NCI-H460 (cell line): ENCODE measurements at regions not wholly inside any gene's neighbourhood (a gene's known extent, or its start where the extent isn't known, plus 50 kb on each side); places are given as distances from the start of the nearest gene placed in this dataset.
"Not testable (repeated sequence)": the region's sequence is repeated elsewhere in the genome, so short reads cannot be mapped to it uniquely, and the experiment has no call there.

Experiments
- DNase-seq: peaks from one replicate; pipeline ENCODE4 v3.0.0-alpha.2; 2016; ENCODE audit warnings: low read depth; ENCODE audit errors: extremely low read depth

- no peak for DNase-seq
Measured at GRCh38 chr11:25742800-25743199, 589.1 kb upstream of the ANO3 start.

DNA sequence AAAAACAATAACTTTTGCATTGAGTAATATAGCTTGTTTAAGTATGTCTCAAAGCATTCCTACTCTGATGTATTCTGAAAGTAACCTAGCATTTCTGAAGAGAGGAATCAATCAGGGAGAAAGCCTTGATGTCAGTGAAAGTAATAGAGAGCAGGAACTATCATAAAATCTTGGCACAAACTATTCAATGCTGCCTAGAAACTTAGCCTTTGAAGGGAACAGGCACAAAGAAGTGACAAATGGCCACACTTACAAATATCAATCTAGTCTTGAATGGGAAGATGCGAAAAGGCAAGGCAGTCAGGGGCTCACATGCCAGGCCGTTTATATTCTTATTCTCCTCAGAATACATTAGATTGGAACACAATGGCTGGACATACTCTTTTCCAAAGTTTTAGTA, 576.5 kb upstream of the ANO3 start:
- no peak for DNase-seq

DNA sequence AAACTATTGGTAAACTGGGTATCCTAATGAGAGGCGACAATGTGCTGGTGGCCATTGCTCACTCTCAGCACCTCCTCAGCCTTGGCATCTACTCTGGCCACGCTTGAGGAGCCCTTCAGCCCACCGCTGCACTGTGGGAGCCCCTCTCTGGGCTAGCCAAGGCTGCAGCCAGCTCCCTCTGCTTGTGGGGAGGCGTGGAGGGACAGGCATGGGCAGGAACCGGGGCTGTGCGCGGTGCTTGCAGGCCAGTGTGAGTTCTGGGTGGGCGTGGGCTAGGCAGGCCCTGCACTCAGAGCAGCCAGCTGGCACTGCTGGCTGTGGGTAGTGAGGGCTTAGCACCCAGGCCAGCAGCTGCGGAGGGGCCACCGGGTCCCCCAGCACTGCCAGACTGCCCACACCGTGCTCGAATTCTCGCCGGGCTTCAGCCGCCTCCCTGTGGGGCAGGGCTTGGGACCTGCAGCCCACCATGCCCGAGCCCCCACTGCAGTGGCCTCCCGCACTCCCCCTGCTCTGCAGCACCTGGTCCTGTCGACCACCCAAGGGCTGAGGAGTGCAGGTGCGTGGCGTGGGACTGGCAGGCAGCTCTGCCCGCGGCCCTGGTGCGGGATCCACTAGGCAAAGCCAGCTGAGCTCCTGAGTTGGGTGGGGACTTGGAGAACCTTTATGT, 575.9 kb upstream of the ANO3 start:
- DNase-seq: no peak

DNA sequence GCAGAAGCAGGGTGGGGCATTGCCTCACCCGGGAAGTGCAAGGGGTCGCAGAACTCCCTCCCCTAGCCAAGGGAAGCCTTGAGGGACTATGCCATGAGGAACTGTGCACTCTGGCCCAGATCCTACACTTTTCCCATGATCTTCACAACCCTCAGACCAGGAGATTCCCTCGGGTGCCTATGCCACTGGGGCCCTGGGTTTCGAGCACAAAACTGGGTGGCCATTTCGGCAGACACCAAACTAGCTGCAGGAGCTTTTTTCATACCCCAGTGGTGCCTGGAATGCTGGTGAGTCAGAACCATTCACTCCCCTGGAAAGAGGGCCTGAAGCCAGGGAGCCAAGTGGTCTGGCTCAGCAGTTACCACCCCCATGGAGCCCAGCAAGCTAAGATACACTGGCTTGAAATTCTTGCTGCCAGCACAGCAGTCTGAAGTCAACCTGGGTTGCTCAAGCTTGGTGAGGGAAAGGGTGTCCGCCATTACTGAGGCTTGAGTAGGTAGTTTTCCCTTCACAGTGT, 573.7 kb upstream of the ANO3 start:
- DNase-seq: no peak

GRCh38 chr11:25766332-25767015, 565.5 kb upstream of the ANO3 start:
- no peak for DNase-seq

DNA sequence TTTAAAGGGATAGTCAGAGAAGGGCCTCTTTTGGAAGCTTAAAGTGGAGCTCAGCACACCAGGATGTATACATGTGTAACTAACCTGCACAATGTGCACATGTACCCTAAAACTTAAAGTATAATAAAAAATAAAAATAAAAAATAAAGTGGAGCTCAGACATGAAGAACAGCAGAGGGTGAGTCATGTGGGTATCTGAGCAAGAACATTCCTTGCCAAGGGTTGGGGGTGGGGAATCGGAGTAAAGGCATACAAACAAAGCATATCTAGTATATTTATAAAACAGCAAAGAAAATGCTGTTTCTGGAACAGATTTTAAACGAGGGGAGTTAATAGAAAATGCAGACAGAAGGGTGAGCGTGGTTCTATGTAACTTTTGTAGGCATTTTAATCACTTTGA, 562.6 kb upstream of the ANO3 start:
- no peak for DNase-seq

DNA sequence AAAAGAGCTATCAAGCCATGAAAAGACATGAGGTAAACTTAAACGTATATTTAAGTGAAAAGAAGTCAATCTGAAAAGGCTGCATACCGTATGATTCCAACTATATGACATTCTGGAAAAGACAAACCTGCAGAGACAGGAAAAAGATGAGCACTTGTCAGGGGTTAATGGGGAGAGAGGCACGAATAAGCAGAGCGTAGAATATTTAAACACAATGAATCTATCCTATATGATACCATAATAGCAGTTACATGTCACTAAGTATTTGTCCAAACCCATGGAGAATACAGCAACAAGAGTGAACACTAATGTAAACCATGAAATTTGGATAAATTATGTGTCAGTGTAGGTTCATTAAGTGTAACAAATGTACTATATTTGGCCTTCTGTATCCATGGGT, 560.3 kb upstream of the ANO3 start:
- DNase-seq: no peak

DNA sequence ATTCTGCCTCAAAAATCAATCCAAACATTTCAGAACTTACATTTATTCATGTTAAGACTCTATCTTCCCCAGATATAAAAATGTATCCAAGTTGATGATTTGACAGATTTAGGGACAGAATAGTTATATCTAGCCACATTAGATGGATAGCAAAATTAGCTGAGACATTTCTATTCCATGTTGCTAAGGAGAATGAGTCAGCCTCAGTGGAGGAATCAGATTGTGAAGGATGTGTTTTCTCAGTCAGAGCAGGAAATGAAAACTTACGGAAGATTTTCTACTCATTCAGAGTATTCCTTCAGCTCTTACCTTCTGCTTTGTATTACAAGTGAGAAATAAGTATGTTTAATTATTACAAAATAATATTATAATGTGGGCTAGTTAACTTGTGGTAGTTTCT, 556.3 kb upstream of the ANO3 start:
- DNase-seq: no peak

GRCh38 chr11:25776238-25776637, 555.7 kb upstream of the ANO3 start:
- DNase-seq: no peak

DNA sequence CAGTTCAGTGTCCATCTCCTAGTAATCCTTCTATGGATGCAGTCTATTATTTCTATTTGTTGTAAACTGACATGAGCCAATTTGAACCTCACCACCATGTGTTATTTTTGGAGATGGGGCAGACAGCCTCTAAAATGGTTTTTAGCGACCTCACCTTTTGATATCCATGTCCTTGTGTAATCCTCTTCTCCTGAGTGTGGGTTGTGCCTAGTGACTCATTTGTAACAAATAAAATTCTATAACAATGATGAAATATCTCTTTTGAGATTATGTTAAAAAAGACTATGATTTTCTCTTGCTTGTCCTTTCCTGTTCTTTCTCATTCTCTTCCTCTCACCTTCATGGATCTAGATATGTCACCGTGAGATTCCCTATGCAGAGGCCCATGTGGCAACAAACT, 554.6 kb upstream of the ANO3 start:
- no peak for DNase-seq

- no peak for DNase-seq
Measured at GRCh38 chr11:25779033-25779432, 552.9 kb upstream of the ANO3 start.

GRCh38 chr11:25787416-25787815, 544.5 kb upstream of the ANO3 start:
- no peak for DNase-seq

- DNase-seq: no peak
Measured at GRCh38 chr11:25790396-25790795, 541.5 kb upstream of the ANO3 start.

- no peak for DNase-seq
Measured at GRCh38 chr11:25793637-25794036, 538.3 kb upstream of the ANO3 start.

- DNase-seq: no peak
Measured at GRCh38 chr11:25794804-25795203, 537.1 kb upstream of the ANO3 start.

DNA sequence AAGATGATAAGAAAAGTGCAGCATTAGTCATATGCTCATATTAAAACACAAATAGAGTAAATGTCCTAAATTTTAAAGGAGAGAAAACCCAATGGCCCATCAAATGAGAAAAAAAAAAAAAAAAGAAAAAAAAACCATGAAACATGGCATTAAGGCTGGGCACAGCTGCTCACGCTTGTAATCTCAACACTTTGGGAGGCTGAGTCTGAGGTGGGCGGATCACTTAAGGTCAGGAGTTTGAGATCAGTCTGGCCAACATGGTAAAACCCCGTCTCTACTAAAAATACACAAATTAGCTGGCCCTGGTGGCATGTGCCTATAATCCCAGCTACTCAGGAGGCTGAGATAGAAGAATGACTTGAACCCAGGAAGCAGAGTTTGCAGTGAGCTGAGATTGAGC, 515.5 kb upstream of the ANO3 start:
- no peak for DNase-seq

DNA sequence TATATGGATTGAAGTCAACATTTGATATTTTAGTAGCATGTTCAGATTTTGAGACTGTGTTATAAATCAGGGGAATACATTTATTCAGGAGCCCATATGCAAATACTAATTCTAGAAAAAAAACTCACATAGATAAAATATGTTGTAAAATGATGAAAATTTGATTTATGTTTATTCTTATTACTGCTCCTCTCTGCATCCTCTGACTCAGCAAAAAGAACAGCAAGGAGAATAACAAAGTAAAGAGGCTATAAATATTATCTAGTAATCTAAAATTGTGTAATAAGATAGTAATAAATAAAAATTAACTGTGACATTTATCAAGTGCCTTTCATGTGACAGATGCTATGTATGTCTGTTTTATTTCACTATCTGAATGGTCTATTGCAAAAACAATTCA, 507.2 kb upstream of the ANO3 start:
- DNase-seq: no peak

DNA sequence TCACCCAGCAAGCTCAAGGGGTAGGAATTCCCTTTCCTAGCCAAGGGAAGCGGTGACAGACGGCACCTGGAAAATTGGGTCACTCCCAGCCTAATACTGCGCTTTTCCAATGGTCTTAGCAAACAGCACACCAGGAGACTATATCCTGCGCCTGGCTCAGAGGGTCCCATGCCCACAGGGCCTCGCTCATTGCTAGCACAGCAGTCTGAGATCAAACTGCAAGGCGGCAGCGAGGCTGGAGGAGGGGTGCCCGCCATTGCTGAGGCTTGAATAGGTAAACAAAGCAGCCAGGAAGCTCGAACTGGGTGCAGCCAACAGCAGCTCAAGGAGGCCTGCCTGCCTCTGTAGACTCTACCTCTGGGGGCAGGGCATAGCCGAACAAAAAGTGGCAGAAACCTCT, 500.4 kb upstream of the ANO3 start:
- not testable (repeated sequence) for DNase-seq

DNA sequence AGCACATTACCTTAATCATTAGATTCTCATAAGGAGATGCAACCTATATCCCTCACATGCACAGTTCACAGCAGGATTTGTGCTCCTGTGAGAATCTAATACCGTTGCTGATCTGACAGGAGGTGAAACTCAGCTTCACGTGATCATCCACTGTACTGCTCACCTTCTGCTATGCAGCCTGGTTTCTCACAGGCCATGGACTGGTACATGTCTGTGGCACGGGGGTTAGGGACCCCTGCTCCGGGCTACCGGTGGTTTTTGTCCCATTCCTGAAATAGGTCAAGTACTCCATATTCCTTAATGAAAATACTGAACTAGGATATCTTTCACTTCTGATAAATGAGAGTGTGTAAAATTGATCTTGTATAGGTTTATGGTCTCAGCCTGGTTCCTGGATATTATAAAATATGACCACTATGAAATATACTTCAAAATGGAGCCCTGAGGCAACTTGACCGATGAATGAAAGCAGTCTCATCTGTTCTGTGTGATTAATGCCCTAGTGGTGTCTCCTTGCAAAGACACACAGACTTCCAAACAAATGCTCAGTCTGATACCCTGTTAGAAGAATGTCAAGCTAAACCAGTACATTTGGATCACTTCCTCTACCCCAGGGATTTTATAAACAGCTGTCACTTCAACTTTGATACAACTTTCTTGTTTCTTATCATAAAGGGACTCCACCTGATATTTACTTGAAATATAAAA, 492.9 kb upstream of the ANO3 start:
- no peak for DNase-seq

- DNase-seq: no peak
Measured at GRCh38 chr11:25844811-25845210, 487.1 kb upstream of the ANO3 start.

- DNase-seq: no peak
Measured at GRCh38 chr11:25855916-25856315, 476.0 kb upstream of the ANO3 start.

DNA sequence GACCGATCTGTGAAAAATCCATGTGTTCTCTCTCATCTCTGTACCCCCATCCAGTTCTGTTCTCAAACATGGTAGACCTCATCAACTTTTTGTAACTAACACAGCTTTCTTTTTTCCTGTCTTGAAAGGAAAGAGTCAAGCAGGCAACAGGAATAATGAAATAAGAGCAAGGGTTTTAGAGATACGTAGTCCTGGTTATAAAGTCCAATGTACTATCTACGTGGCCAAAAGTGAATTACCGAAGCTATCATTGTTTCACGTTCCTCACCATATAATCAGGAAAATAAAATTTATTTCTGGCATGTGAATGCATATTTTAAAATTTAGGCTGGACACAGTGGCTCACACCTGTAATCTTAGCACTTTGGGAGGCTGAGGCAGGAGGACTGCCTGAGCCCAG, 472.2 kb upstream of the ANO3 start:
- DNase-seq: no peak
